NT2/D1 (cell line): ENCODE measurements at regions not wholly inside any gene's neighbourhood (a gene's known extent, or its start where the extent isn't known, plus 50 kb on each side); places are given as distances from the start of the nearest gene placed in this dataset.

Experiments used
- DNase-seq: peaks from one replicate; pipeline ENCODE4 v3.0.0-alpha.2; 2011; ENCODE audit warnings: low read depth, low spot score
- H3K27me3 ChIP-seq: 2 replicates; pipeline ENCODE4 v1.6.0; 2011; ENCODE audit warnings: mild to moderate bottlenecking; ENCODE audit not compliant: insufficient read length, insufficient read depth
- H3K36me3 ChIP-seq: 2 replicates; pipeline ENCODE4 v1.6.1; 2011; ENCODE audit warnings: mild to moderate bottlenecking, low read length, mixed read lengths; ENCODE audit not compliant: insufficient read depth, insufficient read length
- H3K4me1 ChIP-seq: 2 replicates; pipeline ENCODE4 v1.5.1; 2011; ENCODE audit not compliant: insufficient read depth, insufficient read length
- H3K4me3 ChIP-seq: 2 replicates; pipeline ENCODE4 v1.5.1; 2011; ENCODE audit warnings: low read depth; ENCODE audit not compliant: insufficient read length
- H3K9ac ChIP-seq: 2 replicates; pipeline ENCODE4 v1.6.0; 2011; ENCODE audit warnings: low read depth; ENCODE audit not compliant: insufficient read length
- H3K9me3 ChIP-seq: 2 replicates; pipeline ENCODE4 v1.5.1; 2011; ENCODE audit warnings: mild to moderate bottlenecking, low read length; ENCODE audit not compliant: insufficient read depth
- SUZ12 ChIP-seq: IDR thresholded peaks from 2 replicates; pipeline ENCODE4 v1.6.1; 2011; ENCODE audit not compliant: insufficient read length, insufficient read depth; ENCODE audit errors: extremely low read depth
- YY1 ChIP-seq: IDR thresholded peaks from 2 replicates; pipeline ENCODE4 v1.6.1; 2011; ENCODE audit not compliant: insufficient read length, insufficient read depth
- ZNF274 ChIP-seq: IDR thresholded peaks from 2 replicates; pipeline ENCODE4 v1.6.1; 2011; ENCODE audit warnings: mild to moderate bottlenecking, low read depth, low read length

DNA sequence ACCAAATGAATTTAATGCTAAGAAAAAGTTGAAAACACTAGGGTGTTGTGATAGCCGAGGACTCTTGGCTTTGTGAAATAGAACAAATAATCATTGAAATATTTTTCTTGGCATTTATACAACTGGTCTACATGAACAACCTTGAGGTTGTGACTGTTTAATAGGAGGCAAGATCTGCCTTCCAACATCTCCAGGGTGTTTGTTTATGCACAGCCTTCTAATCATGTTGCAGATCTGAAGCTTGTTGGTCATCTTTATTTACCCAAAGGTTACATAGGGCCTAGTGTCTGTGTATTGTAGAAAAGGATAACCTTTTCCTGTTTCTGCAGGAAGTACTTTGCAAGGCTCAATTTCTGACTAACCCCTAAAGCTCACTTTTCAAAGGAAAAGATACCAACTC lies 65.2 kb upstream of the RANBP3L start:
- no peak for TF ChIP-seq SUZ12
- no peak for TF ChIP-seq ZNF274
- TF ChIP-seq YY1: no peak
- no peak overlapping the region for H3K9ac ChIP-seq
- H3K9me3 ChIP-seq: no peaks in the 10 kb centered on the region
- H3K27me3 ChIP-seq: no peaks in the 10 kb centered on the region
- H3K4me1 ChIP-seq: no peaks in the 10 kb centered on the region
- DNase-seq: no peak
- no peaks in the 10 kb centered on the region for H3K36me3 ChIP-seq
- H3K4me3 ChIP-seq: no peak overlapping the region

DNA sequence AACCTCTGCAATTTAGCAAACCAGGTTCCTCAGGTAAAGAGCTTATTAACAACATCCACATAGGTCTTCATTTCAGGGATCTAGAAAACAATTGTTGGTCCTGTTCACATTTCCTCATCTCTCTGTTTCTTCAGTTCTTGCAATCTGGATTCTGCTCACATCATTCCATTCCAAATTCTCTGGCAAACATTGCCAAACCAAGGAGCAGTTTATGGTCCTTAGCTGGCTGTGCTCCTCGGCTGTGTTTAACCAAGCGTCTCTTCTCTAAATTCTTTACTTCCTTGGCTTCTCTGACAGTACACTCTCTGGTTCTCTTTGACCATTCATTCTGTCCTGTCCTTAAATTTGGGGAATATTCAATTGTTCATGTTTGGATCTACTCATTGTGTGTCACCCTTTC lies 65.8 kb upstream of the RANBP3L start:
- Histone ChIP-seq H3K4me3 (no peak overlapping the region), H3K9me3 (no peaks in the 10 kb centered on the region), H3K4me1 (no peaks in the 10 kb centered on the region), H3K27me3 (no peaks in the 10 kb centered on the region), H3K9ac (no peak overlapping the region), H3K36me3 (no peaks in the 10 kb centered on the region)
- DNase-seq: no peak
- no peak for TF ChIP-seq YY1
- TF ChIP-seq ZNF274: no peak
- TF ChIP-seq SUZ12: no peak

GRCh38 chr5:36369219-36369690 lies 67.6 kb upstream of the RANBP3L start:
- no peak for DNase-seq
- H3K27me3 ChIP-seq: no peaks in the 10 kb centered on the region
- TF ChIP-seq ZNF274 (no peak), SUZ12 (no peak), YY1 (no peak)
- no peaks in the 10 kb centered on the region for H3K36me3 ChIP-seq
- H3K4me3 ChIP-seq: no peak overlapping the region
- H3K9ac ChIP-seq: no peak overlapping the region
- no peaks in the 10 kb centered on the region for H3K4me1 ChIP-seq
- no peaks in the 10 kb centered on the region for H3K9me3 ChIP-seq

- no peak for DNase-seq
- no peaks in the 10 kb centered on the region for H3K9me3 ChIP-seq
- no peak overlapping the region for H3K9ac ChIP-seq
- H3K4me3 ChIP-seq: no peak overlapping the region
- TF ChIP-seq SUZ12 (no peak), YY1 (no peak), ZNF274 (no peak)
- no peaks in the 10 kb centered on the region for H3K4me1 ChIP-seq
- no peaks in the 10 kb centered on the region for H3K27me3 ChIP-seq
- no peaks in the 10 kb centered on the region for H3K36me3 ChIP-seq
Observed at GRCh38 chr5:36370073-36370472, 68.4 kb upstream of the RANBP3L start.

GRCh38 chr5:36371366-36371765 lies 69.7 kb upstream of the RANBP3L start:
- H3K36me3 ChIP-seq: no peaks in the 10 kb centered on the region
- no peaks in the 10 kb centered on the region for H3K4me1 ChIP-seq
- TF ChIP-seq SUZ12: no peak
- no peak for TF ChIP-seq YY1
- no peak for TF ChIP-seq ZNF274
- no peak overlapping the region for H3K4me3 ChIP-seq
- no peak overlapping the region for H3K9ac ChIP-seq
- no peaks in the 10 kb centered on the region for H3K9me3 ChIP-seq
- no peaks in the 10 kb centered on the region for H3K27me3 ChIP-seq
- no peak for DNase-seq

- no peak for TF ChIP-seq YY1
- Histone ChIP-seq H3K9ac (no peak overlapping the region), H3K4me1 (no peaks in the 10 kb centered on the region), H3K36me3 (no peaks in the 10 kb centered on the region), H3K4me3 (no peak overlapping the region), H3K9me3 (no peaks in the 10 kb centered on the region), H3K27me3 (no peaks in the 10 kb centered on the region)
- no peak for DNase-seq
Observed at GRCh38 chr5:36373527-36374086, 71.9 kb upstream of the RANBP3L start.

DNA sequence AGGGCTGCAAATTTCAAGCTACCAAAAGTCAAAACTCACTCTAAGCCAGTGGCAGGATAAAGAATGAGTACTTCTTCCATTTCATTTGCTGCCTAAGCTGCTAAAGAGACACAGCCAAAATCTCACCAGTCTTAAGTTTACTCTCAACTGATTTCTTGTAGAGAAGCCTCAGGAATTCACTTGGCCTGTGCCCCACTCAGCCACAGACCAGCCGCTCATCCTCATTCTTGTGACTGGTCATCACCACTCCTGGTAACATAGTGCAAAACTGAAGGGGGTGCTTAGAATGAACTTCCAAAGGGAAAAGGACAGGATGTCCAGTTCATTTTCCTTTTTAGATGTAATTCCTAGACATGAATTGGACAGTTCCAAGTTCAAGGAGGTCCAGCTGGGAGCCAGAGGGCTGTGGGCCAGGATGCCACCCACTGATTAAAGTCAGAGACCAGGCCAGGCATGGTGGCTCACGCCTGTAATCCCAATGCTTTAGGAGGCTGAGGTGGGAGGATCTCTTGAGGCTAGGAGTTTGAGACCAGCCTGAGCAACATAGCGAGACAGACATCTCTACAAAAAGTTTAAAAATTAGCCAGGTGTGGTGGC lies 72.7 kb upstream of the RANBP3L start:
- Histone ChIP-seq H3K36me3 (no peaks in the 10 kb centered on the region), H3K9me3 (no peaks in the 10 kb centered on the region), H3K27me3 (no peaks in the 10 kb centered on the region), H3K4me1 (no peaks in the 10 kb centered on the region), H3K9ac (no peak overlapping the region), H3K4me3 (no peak overlapping the region)
- no peak for TF ChIP-seq YY1
- no peak for TF ChIP-seq ZNF274
- no peak for TF ChIP-seq SUZ12
- no peak for DNase-seq

DNA sequence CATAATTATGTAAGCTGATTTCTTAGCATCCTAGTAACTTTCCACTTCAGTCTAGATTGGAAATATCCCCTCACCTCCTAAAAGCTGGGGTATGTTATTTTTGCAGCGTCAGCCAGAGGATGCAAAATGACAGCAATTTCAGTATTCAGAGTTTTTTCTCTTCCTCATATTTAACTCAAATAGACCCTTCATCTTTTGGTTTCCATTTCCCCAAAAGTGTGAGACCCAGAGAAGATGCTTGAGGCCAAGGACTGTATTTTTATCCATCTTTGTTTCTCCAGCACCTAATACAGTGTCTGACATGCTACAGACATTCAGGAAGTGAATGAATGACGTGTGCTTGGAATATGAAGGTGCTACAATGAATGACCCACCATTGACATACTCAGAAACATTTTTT lies 75.5 kb upstream of the RANBP3L start:
- Histone ChIP-seq H3K4me3 (no peak overlapping the region), H3K4me1 (no peaks in the 10 kb centered on the region), H3K9ac (no peak overlapping the region), H3K27me3 (no peaks in the 10 kb centered on the region), H3K9me3 (no peaks in the 10 kb centered on the region), H3K36me3 (no peaks in the 10 kb centered on the region)
- no peak for DNase-seq
- TF ChIP-seq YY1: no peak
- no peak for TF ChIP-seq SUZ12
- TF ChIP-seq ZNF274: no peak
